GM18861 (cell line): ENCODE measurements at regions not wholly inside any gene's neighbourhood (a gene's known extent, or its start where the extent isn't known, plus 50 kb on each side); places are given as distances from the start of the nearest gene placed in this dataset.

Experiments
- ATAC-seq: cut with Tn5 transposase; IDR thresholded peaks from one replicate; pipeline ENCODE4 v1.9.1; 2021; ENCODE audit not compliant: unreplicated experiment

DNA sequence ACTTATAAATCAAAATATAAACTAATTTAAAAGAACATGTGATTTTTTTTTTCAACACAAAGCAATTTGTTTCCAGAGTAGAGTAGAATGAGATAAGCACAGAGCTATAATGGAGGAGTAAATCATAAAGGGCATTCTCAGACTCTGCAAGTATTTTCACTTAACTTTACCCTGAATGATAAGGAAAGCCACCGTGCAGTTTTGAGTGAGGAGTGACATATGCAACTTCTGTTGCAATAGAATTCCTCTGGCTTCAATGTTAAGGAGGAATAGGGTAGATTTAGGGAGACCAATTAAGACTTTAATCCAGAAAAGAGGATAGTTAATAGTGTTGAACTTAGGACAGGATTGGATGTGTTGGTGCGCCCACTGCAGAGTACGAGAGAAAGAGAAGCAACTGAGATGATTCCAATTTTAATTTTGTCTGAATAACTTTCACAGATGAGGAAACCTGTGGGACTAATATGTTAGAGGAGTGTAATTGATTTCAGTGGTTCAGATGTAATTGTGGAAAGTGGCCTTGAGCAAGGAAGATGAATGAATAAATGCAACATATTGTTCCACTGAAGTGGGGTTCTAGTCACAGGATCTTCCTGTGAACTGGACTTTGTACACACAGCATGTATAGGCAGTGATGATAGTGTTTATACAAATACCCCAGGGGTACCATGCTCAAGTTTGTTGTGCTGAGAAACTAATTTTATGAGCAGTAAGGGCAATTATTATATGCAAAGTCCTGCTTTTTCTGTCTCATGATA is 255.5 kb upstream of the ANO3 start:
- no peak for ATAC-seq

DNA sequence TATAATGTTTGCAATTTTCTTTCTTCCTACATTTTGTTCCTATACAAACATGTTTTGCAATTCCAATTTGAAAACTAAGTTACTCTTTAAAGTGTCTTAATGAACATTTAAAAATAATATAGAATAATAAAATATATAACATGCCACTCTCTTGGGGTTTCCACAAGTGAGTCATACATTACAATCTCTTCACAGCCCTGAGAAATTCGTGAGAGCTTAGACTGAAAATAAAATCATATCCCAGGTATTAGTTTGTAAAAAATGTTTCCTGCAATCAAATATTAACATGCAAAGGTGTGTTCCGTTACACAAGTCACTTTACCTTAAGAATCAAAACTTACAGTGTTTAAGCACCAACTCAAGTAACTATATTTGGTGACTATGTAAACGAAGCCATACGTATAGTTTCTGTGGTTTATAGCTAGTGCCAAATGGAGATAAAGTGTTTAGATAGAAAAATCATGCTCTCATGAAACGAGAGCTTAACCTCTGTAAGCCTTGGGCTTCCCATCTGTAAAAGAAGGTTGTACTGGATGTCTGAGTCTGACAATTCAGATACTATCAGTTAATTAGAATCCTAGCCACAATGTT is 253.6 kb upstream of the ANO3 start:
- ATAC-seq = no peak

DNA sequence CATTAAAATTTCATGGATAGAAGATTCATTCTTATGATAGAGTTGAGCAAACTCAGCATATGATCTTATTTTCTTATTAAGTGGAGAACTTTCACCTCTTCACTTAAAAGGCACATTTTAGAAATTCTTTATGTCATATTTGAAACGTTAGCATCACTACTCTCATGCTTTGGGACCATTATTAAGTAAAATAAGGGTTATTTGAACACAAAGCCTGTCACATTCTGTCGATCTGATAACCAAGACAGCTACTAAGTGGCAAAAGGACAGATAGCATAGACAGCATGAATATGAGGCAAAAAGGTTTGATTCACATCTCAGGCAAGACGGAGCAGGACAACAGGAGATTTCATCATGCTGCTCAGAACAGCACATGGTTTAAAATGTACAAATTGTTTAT is 247.6 kb upstream of the ANO3 start:
- ATAC-seq = no peak

DNA sequence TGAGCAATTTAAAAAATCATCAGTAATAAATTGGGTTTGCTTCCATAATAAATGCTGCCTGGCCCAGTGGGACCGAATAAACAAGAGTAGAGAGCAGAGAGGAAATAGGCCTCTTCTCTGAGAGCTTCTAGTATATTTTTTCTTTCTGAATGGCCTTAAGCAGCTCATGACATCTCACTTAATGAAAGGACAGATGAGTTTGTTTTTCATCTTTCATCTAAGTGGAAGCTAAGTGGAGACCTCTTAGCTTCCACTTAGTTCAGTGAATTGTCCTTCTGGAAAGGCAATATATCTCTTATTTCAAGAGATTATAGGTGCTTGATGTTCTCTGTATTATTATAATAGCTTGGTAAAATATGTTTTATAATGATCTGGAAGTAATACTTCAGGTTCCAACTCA is 245.9 kb upstream of the ANO3 start:
- ATAC-seq = no peak

DNA sequence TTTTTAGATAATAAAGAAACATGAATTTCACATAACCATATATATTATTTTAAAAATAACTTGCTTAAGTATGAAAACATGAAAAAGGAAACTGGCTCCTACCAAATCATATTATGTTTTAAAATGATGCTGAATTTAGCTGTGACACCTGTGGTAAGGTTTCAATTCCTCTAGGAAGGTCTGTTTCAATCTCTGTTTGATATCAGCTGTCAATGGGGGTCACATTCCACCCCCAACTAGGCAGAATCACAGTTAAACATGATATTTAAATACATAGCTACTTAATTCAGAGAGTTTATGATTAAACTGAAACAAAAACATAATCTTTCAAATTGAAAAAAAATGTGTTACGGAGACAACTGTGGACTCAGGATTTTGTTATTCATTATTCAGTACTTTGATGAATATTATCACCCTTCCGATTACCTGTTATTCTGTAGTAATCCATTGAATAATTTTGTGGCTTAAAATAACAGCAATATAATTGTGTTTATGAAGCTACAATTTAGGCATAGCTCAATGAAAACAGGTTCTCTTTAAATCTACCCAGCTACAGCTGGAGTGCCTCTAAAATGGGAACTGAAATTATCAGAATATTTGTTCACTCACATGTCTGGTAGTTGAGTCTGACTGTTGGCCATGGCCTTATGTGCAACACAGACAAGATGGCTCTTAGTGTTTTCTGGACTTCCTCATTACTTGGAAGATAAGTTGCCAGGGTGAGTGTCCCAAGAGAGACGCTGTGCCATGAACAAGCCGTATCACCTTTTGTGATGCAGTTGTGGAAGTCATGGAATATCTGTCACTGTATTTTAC is 244.6 kb upstream of the ANO3 start:
- ATAC-seq = peak; percentile 96

DNA sequence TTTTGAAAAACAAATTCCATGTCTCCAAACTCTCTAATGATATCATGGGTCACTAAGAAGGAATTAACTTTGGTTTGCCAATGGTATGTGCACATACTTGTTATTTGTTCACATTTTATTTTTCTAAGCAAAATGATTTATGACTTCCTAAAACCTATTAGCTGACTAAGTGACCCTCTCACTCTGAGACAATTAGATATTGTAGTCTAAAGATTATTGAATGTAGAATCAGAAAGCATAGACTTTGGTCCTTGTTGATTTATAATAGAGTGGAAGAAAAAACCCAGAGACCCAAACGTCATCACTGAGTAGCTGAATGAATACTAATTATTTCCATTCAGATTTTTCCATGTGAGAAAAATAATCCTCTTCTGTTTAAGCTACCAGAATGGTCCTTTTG is 243.5 kb upstream of the ANO3 start:
- no peak for ATAC-seq

DNA sequence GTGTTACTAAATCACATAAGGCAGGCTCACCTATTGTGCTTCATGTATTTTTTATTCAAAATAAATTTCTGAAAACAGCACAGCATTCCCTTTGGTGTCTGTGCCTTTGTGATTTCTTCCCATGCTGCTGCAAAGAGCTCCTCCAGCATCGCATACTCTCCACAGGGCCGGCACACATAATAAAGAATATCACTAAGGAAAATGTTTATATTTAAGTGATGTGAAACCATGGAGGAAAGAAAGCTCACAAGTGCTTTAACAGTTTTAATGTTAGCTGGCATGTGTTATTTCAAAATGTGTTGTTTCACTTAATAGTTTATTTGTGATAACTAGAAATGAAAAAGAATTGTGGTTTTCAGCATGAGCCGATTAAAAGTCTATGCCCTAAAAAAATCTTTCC is 241.3 kb upstream of the ANO3 start:
- ATAC-seq = no peak

DNA sequence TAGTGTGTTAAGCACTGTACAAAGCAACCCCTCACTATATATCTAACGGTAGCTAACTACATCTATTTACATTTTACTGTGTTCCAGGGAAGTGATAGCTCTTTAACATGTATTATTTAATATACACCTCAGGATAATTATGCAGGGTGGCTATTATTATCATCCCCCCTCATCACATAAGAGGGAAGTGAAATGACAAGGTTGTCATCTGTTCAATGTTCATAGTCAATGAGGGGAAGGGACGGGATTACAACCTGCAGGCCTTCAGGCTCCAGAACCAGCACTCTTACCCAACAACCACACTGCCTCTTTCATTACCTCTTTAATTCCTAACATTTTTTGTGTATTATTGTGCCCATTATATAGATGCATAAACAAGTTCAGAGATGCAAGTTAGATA is 238.7 kb upstream of the ANO3 start:
- ATAC-seq = no peak

DNA sequence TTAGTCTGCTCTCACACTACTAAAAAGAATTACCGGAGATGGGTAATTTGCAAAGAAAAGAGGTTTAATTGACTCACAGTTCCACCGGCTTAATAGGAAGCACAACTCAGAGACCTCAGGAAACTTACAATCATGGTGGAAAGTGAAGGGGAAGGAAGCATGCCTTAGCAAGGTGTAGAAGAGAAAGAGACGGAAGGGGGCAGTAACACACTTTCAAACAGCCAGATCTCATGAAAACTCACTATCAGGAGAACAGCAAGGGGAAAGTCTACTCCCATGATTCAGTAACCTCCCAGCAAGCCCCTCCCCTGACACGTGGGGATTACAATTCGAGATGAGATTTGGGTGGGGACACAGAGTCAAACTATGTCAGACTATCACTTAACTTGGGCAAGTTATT is 236.6 kb upstream of the ANO3 start:
- no peak for ATAC-seq

DNA sequence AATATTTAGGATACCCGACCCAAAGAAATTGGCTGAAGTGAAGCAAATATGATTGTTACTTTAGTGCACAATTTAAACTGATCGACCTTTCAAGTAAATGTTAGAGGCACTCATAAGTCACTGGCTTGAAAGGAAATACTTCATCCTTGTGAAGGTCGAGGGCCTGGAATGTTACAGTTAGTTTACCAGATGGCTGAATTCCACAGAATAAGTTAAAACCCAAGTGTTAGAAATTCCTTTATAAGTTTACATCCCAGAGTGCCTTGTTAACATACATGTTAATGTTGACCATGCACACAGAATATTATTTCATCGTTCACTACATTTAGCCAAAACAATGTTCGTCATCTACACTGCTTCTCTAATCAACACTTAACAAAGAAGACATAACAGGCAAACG is 235.5 kb upstream of the ANO3 start:
- no peak for ATAC-seq

DNA sequence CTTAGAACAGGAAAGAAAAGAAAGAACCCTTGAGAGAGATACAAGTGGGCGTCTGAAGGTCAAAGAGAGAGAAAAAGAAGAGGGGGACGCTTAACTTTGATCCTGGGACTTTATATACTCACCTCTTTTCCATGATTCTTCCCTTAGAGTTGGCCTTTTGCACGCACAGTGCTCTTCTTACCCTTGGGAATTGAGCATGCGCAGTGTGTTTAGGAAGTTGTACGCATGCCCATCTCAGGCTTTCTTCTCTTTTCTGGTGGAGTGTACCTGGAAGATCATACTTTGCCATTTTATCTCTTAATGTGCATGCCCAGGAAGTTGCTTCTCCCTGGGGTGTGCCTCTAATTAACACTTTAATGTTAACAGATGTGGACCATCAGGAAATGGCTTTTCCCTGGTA is 229.6 kb upstream of the ANO3 start:
- ATAC-seq = no peak

DNA sequence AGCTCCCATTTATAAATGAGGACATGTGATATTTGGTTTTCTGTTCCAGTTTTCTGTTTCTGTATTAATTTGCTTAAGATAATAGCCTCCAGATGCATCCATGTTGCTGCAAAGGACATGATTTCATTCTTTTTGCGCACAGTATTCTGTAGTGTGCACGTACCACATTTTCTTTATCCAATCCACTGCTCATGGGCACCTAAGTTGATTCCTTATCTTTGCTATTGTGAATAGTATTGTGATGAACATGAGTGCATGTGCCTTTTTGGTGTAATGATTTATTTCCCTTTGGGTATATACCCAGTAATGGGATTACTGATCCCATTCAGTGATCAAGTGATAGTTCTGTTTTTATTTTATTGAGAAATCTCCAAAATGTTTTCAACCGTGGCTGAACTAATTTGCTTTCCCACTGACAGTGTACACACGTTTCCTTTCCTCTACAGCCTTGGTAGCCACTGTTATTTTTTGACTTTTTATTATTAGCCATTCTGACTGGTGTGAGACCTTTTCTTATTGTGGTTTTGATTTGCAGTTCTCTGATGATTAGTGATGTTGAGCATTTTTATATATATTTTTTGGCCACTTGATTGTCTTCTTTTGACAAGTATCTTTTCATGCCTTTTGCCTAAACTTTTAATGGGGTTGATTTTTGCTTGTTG is 226.0 kb upstream of the ANO3 start:
- ATAC-seq = no peak

DNA sequence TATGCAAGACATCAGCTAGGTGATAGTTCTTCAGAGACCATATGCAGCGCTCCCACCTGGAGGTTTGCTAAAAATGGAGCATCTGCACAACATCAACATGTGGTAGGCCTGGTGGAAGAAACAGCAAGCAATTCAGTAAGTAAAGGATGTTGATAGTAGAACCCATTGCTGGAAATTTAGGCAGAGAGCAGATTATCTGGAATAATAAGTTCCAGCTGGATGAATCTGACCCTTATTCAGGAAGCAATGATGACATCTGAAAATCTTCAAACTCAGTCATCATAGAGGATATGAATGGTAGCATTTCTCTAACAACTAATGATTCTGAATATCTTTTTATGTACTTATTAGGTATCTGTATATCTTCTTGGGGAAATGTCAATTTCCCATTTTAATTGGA is 225.2 kb upstream of the ANO3 start:
- no peak for ATAC-seq

DNA sequence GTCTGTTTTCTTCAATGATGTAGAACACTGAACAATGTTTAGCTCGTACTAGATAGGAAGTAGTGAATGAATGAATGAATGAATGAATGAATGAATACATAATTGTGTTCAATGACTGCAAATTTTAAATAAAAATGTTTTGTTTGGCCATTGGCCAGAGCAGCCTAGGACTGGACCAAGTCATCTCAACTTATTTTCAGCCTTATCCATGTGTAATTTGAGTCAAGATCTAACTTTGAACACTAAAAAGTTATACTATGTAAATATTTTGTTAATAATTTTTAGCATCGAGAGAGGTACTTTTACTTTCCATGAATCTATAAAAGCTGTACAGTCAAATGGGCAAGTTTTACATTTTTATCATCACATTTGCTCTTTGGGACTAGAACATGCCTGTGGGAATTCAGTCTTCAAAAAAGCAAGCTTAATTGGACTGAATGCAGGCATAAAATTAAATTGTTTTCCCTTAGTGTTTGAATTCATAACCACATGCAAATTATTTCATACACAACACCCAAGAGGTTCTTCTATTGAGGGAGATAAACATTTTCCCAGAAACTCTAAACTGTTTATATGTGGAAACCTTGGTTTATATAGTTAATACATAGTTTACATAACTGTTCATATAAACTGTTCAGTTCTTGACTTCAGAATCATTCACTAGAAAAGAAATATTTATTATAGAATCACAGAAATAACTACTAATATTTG is 222.1 kb upstream of the ANO3 start:
- ATAC-seq = no peak

DNA sequence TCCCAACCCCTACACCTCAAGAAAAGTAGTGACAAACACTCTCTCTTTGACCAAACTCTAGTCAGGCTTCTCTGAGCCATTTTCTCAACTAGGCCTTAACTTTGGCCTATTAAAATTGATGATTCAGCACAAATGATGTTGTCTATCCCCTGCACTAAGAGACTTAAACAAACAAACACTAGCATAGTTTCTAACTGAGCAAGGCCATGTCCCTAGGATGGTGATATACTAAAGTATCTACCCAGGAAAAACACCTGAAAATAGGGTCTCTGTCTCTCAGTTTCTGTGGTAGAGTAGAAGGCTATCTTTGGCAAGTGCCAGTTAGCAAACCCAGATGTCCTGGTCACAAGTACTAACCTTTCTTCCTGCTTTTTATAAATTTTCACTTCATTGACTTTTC is 219.7 kb upstream of the ANO3 start:
- no peak for ATAC-seq

DNA sequence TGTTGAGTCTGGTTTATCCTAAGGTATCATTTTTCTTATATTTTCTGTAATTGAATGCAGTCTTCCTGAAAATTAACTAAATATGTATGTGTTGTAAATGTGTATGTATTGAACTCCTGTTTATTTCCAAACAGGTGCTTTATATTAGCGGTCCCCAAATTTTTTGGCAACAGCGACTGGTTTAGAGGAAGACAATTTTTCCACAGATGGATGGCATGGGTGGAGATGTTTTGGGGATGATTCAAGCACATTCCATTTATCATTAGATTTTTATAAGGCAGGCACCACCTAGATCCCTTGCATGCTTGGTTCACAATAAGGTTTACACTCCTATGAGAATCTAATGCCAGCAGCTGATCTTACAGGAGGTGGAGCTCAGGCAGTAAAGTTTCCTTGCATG is 210.5 kb upstream of the ANO3 start:
- ATAC-seq = no peak

DNA sequence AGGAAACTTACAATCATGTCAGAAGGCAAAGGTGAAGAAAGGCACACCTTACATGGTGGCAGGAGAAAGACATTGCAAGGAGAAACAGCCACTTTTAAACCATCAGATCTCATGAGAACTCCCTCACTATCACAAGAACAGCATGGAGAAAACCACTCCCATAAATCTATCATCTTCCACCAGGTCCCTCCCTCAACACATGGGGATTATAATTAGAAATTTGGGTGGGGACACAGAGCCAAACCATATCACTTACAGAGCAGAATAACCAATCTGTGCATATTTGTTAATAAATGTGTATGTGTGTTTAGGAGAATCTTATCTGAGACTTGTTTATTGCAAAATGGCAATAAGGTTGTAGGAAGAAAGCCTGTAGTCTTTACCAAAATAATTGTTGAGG is 205.2 kb upstream of the ANO3 start:
- no peak for ATAC-seq

DNA sequence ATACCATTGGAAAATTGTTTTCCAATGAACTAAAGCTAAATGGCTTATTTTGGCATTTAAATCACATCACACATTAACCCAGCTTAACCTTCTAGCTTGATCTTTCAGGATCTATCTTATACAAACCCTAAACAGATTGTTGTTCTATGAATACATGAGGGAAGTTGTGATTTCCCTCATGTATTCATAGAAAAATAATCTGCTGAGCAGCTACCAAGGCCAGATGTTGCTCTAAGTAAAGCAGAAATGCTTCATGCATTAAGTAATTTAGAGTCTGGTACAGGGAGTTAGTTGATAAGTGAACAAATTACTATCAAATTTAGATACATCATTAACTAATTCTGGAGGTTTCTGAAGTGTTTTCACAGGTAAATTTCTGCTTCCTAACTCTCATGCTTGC is 204.6 kb upstream of the ANO3 start:
- ATAC-seq = no peak

DNA sequence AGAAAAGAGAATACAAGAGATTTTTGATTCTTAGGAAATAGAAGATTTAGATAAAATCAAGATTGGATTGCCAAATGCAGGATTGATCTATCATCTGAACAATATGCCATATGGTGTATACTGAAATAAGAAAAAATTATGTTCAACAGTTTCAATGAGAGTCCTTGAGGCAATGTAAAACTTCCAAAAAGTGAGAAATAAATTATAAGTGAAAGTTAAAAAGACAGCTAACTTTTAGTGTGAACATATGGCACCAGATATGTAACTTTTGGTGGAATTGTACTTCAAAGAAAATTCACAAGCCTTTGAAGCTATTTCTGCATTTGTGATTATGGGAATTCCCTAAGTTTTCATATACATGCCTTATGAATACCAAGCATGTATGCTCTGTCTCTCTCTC is 200.5 kb upstream of the ANO3 start:
- no peak for ATAC-seq

DNA sequence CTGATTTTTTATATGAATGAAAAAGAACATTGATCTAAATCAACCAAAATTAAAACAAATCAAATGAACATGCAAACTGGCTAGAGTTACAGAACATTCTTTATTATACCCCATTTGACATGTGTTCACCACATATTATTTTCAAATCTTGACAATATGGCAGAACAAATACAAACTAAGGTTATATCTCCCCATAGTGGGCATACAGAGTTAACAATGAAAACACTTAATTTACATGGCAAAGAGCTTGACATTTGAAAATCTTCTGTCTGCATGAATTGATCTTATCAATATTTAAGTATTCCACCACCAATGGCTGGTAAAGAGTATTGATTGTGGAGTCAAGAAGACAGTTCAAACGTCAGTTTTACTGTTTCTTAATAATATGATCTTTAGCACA is 197.9 kb upstream of the ANO3 start:
- no peak for ATAC-seq
